Epithelial cell of esophagus (primary cell): ENCODE measurements at regions not wholly inside any gene's neighbourhood (a gene's known extent, or its start where the extent isn't known, plus 50 kb on each side); places are given as distances from the start of the nearest gene placed in this dataset.
"Not testable (repeated sequence)": the region's sequence is repeated elsewhere in the genome, so short reads cannot be mapped to it uniquely, and the experiment has no call there.

ENCODE experiments used
- DNase-seq: peaks from one replicate; pipeline ENCODE4 v3.0.0; 2010; ENCODE audit warnings: low read depth
- H3K4me3 ChIP-seq: 2 replicates; pipeline ENCODE4 v1.5.1; 2011; ENCODE audit warnings: mild to moderate bottlenecking, low read length, control low read depth
- TF ChIP-seq, protein P1 (sequence below): IDR thresholded peaks from 2 replicates; pipeline ENCODE4 v1.5.1; 2011; ENCODE audit warnings: low read depth, mild to moderate bottlenecking, low read length, control low read depth, inconsistent platforms; ENCODE audit not compliant: insufficient read depth; ENCODE audit errors: missing control alignments

DNA sequence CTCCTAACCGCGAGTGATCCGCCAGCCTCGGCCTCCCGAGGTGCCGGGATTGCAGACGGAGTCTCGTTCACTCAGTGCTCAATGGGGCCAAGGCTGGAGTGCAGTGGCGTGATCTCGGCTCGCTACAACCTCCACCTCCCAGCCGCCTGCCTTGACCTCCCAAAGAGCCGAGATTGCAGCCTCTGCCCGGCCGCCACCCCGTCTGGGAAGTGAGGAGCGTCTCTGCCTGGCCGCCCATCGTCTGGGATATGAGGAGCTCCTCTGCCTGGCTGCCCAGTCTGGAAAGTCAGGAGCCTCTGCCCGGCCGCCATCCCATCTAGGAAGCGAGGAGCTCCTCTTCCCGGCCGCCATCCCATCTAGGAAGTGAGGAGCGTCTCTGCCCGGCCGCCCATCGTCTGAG is 58.8 kb upstream of the ANKRD30BL start:
- not testable (repeated sequence) for DNase-seq, H3K4me3 ChIP-seq

DNA sequence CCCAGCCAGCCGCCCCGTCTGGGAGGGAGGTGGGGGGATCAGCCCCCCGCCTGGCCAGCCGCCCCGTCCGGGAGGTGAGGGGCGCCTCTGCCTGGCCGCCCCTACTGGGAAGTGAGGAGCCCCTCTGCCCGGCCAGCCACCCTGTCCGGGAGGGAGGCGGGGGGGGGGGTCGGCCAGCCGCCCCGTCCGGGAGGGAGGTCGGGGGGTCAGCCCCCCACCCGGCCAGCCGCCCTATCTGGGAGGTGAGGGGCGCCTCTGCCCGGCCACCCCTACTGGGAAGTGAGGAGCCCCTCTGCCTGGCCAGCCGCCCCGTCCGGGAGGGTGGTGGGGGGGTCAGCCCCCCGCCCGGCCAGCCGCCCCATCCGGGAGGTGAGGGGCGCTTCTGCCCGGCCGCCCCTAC is 60.1 kb upstream of the ANKRD30BL start:
- not testable (repeated sequence) for H3K4me3 ChIP-seq

DNA sequence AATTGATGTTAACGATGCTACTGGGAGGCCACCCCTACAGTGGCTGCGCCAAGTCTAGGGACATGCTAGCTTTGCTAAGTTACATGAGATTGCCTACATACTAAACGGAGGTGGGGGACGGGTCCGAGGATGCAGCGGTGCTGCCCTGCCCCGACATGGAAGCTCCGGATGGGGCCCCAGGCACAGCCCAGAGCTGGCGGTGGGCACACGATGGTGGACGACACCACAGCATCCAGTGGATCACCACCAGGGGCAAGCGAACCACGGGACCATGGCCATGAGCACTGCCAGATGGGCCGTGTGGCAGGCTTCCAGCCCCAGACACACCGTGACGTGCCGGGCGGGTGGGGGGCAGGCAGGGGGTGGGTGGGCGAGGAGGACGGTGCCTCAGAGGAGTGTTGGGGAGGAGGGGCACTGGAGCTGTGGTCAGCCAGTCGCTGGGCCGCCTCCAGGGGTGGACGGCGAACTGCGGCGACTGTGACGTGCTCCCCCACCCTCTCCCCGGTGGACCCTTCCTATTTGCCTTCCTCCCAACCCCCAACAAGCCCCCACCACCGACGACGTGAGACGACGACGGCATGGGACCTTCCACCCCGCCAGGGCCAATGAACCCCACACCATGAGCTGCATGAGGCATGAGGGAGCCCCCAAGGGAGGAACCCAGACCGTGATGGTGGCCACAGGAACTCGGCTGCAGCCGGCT is 90.6 kb upstream of the ANKRD30BL start:
- DNase-seq = no peak
- H3K4me3 ChIP-seq = no peak overlapping the region
- TF ChIP-seq, protein P1, sequence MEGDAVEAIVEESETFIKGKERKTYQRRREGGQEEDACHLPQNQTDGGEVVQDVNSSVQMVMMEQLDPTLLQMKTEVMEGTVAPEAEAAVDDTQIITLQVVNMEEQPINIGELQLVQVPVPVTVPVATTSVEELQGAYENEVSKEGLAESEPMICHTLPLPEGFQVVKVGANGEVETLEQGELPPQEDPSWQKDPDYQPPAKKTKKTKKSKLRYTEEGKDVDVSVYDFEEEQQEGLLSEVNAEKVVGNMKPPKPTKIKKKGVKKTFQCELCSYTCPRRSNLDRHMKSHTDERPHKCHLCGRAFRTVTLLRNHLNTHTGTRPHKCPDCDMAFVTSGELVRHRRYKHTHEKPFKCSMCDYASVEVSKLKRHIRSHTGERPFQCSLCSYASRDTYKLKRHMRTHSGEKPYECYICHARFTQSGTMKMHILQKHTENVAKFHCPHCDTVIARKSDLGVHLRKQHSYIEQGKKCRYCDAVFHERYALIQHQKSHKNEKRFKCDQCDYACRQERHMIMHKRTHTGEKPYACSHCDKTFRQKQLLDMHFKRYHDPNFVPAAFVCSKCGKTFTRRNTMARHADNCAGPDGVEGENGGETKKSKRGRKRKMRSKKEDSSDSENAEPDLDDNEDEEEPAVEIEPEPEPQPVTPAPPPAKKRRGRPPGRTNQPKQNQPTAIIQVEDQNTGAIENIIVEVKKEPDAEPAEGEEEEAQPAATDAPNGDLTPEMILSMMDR = no peak

More for the DNA sequence above, 60.1 kb upstream of the ANKRD30BL start:
- DNase-seq = not testable (repeated sequence)

DNA sequence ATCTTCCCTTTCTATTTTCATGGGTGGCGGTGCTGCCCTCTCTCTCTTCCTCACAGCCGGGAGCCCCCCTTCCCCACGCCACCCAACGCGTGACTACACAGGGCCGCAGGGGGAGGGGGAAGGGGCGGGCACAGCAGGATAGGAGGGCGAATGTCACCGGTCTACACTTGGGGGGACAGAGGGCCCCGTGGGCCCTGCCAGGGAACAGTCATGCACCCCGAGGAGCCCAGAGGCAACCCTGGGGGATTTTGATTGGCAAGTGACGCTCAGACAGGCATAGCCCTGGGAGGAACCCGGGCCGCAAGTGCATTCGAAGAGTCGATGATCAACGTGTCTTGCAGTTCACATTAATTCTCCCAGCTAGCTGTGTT is 91.1 kb upstream of the ANKRD30BL start:
- TF ChIP-seq, protein P1 = no peak
- no peak for DNase-seq
- H3K4me3 ChIP-seq = no peak overlapping the region

DNA sequence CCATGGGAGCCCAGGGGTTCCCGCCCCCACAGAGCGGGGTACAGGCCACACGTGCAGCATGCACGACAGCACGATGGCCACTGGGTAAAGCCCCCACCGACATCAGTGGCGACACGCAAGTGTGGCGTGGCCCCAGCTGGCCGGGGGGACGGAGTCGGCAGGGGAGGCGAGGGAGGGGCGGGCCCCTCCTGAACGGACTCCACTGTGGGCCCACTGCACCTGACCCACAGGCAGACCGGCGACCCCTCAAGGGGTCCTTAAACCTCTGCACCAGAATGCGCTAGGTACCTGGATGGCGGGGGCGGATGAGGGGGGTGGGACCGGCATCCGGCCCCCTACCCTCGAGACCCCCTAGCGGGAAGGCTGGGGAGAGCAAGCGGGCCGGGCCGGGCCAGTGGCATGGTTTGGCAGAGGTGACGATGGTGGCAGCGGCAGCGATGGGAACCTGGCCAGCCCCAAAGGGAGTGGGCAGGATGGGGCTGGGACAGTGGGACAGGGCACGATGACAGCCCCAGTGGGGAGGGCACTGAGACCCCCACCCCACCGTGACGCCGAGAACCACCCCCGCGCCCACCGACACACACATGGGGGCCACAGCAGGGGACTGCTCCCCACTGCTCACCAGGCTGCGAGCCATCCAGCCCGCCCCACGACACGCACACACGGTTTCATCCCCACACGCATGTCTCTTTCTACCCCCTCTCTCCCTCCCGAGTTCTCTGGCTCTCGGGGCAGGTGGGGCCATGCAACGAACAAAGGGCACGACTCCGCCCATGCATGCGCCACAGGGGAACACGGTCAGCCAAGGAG is 91.9 kb upstream of the ANKRD30BL start:
- no peak for DNase-seq
- TF ChIP-seq, protein P1 = no peak
- no peak overlapping the region for H3K4me3 ChIP-seq

DNA sequence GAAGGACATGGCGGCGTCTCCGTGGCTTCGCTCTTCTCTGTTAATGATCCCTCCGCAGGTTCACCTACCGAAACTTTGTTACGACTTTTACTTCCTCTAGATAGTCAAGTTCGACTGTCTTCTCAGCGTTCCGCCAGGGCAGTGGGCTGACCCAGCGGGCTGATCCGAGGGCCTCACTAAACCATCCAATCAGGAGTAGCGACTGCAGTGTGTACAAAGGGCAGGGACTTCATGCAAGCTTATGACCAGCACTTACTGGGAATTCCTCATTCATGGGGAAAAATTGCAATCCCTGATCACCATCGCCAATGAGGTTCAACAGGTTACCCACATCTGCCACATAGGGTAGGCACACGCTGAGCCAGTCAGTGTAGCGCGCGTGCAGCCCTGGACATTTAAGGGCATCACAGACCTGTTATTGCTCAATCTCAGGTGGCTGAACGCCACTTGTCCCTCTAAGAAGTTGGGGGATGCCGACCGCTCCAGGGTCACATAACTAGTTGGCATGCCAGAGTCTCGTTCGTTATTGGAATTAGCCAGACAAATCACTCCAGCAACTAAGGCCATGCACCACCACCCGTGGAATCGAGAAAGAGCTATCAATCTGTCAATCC is 92.7 kb upstream of the ANKRD30BL start:
- not testable (repeated sequence) for DNase-seq

DNA sequence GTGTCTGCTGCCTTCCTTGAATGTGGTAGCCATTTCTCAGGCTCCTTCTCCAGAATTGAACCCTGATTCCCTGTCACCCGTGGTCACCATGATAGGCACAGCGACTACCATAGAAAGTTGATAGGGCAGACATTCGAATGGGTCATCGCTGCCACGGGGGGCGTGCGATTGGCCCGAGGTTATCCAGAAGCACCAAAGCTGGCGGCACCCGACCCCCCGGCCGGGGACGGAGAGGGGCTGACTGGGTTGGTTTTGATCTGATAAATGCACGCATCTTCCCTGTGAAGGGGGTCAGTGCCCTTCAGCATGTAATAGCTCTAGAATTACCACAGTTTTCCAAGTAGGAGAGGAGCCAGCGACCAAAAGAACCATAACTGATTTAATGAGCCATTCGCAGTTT is 94.0 kb upstream of the ANKRD30BL start:
- TF ChIP-seq, protein P1 = no peak

More for the DNA sequence above, 92.7 kb upstream of the ANKRD30BL start:
- H3K4me3 ChIP-seq = not testable (repeated sequence)

DNA sequence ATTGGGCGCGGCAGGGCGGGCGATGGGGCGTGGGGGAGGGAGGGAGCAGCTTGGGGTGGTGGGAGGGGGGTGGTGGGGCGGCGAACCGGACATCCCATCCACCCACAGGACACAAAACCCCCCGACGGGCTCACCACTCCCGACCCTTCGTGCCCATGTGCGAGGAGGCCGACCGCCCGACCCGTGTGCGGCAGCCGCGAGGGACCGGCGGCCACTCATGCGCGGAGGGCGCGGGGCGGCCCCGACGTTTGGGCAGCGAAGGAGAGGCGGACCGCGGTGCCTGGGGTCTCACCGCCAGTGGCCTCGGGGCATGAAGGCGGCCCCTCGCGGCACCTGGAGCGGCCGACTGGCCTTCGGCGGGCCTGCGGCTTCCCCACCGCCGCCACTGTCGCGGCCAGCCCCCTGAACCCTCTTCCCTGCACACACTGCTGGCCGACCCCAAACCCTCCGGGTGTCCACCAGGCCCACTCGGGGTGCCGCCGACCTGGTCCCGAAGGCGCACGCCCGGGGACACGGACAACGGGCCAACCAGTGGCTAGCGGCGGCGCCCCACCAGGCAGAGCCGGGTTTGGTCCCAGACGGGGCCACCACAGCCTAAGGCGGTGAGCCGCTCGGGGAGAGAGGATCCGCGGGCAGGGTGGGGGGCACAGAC is 94.6 kb upstream of the ANKRD30BL start:
- DNase-seq = no peak
- TF ChIP-seq, protein P1 = no peak
- H3K4me3 ChIP-seq = no peak overlapping the region

More for the DNA sequence above, 94.0 kb upstream of the ANKRD30BL start:
- DNase-seq = no peak
- no peak overlapping the region for H3K4me3 ChIP-seq

DNA sequence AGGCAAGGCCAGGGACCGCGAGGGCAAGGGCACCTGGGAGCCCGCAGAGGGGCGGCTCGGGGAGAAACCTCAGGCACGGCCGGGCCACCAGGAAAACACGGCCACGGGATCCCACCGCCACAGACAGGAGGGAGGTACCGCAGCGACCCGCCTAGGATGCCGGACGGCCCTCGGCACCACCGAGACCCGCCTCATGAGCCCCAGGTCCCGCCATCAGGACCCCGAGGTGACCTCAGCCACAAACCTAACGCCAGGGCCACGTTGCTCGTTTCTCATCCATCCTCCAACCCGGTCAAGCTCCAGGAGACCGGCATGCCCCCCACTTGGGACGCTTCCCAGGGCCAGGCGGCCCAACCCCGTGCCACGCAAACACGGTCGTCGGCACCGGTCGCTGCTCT is 95.2 kb upstream of the ANKRD30BL start:
- DNase-seq, H3K4me3 ChIP-seq: not testable (repeated sequence)

DNA sequence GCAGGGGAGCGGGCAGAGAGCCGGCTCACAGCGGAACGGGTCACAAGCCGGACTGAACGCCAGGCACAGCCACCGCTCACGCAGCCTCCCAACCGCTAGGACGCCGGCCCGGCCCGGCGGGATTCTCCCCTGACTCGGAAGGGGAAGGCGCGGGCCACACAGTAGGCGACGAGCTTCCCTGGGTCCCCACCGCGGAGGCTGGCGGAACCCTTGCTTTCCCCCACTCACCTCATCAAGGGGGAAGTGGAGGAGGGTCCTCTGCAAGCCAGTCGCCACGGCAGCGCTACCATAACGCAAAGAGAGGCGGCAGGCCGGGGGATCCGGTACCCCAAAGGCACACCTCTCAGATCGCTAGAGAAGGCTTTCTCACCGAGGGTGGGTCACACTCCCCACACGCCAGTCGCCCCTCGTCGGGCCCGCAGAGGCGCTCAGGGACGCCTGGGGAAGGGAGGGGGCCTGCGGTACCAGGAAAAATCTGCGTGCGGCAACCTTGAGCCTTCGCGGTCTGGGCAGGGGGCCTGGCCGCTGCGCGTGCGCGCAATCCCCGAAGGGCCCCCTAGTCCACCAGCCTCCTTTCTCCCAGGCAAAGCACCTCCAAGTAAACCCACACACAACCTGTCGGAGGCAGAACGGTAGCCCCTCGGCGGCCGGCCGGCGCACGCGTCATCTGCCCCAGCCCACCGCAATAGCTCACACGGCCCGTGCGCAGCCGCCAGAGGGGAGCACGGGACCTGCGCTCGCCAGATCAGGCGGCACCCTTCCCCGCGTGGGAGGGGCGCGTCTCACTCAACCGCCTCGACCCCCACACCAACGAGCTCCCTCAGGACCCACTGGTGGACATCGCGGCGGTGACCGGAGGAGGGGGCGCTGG is 95.8 kb upstream of the ANKRD30BL start:
- not testable (repeated sequence) for DNase-seq, H3K4me3 ChIP-seq

DNA sequence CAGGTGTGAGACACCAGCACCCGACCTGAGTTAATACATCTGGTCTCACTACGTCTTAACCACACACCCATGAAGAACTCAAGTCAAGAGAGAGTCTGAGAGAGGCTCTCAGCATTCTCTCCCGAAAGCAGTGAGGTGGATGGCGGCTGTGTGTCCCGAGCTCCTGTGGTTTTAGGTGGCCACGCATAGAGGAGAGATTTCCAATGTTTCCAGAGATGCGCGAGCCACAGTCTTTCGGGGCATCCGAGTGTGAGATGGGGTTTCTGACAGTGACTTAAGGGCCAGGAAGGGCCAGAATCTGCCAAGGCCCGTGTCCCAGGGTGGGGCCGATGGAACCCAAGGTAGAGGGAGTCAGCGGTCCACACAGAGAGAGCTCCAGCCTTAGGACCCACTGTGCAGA is 97.5 kb upstream of the ANKRD30BL start:
- not testable (repeated sequence) for DNase-seq, H3K4me3 ChIP-seq
